ENCODE measurements at regions not wholly inside any gene's neighbourhood (a gene's known extent, or its start where the extent isn't known, plus 50 kb on each side); places are given as distances from the start of the nearest gene placed in this dataset.
"Not testable (repeated sequence)": the region's sequence is repeated elsewhere in the genome, so short reads cannot be mapped to it uniquely, and the experiment has no call there.

GRCh38 chr2:87405531-87406216 is 342.2 kb upstream of the PLGLB2 start:
- ATAC-seq; H3K27ac ChIP-seq (ENCODE audit: low read length); H3F3A ChIP-seq (ENCODE audit: low read length, unreplicated experiment); H3K27me3 ChIP-seq (ENCODE audit: low read length); H3K9ac ChIP-seq (ENCODE audit: low read length); H3K79me2 ChIP-seq (ENCODE audit: low read length); H4K20me1 ChIP-seq (ENCODE audit: low read length); H3K9me2 ChIP-seq (replicated peaks; ENCODE audit: low read length); H2AFZ ChIP-seq (ENCODE audit: low read length); H3K4me3 ChIP-seq (ENCODE audit: low read length); H3K4me2 ChIP-seq (ENCODE audit: low read length); BruUV-seq (replicated peaks); intact Hi-C loops (cut with micrococcal nuclease); CTCF ChIA-PET; DNase-seq; H3K9me3 ChIP-seq (ENCODE audit: low read length); H3K4me1 ChIP-seq (ENCODE audit: insufficient read depth, low read length); H3K36me3 ChIP-seq (ENCODE audit: low read depth, low read length); POLR2A ChIA-PET (ENCODE audit: unreplicated experiment): not testable (repeated sequence)

- H3K9me2 ChIP-seq (replicated peaks; ENCODE audit: low read length); ATAC-seq; H4K20me1 ChIP-seq (ENCODE audit: low read length); H3K27ac ChIP-seq (ENCODE audit: low read length); H3K9me3 ChIP-seq (ENCODE audit: low read length); H3K79me2 ChIP-seq (ENCODE audit: low read length); POLR2A ChIA-PET (ENCODE audit: unreplicated experiment); H3K4me2 ChIP-seq (ENCODE audit: low read length); H3K4me3 ChIP-seq (ENCODE audit: low read length); CTCF ChIA-PET; DNase-seq; H3K4me1 ChIP-seq (ENCODE audit: insufficient read depth, low read length); intact Hi-C loops (cut with micrococcal nuclease); BruUV-seq (replicated peaks); H3K27me3 ChIP-seq (ENCODE audit: low read length); H3K9ac ChIP-seq (ENCODE audit: low read length); H2AFZ ChIP-seq (ENCODE audit: low read length); H3K36me3 ChIP-seq (ENCODE audit: low read depth, low read length); H3F3A ChIP-seq (ENCODE audit: low read length, unreplicated experiment): not testable (repeated sequence)
Observed at GRCh38 chr2:87406406-87407175, 341.3 kb upstream of the PLGLB2 start.

DNA sequence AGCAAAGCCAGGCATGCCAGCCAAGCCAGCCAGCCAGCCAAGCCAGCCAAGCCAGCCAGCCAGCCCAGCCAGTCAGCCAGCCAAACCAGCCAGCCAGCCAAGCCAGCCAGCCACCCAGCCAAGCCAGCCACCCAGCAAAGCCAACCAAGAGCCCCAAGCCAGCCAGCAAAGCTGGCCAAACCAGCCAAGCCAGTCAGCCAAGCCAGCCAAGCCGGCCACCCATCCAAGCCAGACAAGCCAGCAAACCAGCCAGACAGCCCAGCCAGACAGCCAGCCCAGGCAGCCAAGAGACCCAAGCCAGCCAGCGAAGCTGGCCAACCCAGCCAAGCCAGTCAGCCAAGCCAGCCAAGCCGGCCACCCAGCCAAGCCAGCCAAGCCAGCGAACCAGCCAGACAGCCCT is 338.3 kb upstream of the PLGLB2 start:
- POLR2A ChIA-PET (ENCODE audit: unreplicated experiment) = not testable (repeated sequence)

GRCh38 chr2:87410371-87410770 is 337.5 kb upstream of the PLGLB2 start:
- BruUV-seq (replicated peaks); H3K9ac ChIP-seq (ENCODE audit: low read length); H3K4me2 ChIP-seq (ENCODE audit: low read length); H3K36me3 ChIP-seq (ENCODE audit: low read depth, low read length); POLR2A ChIA-PET (ENCODE audit: unreplicated experiment); H3F3A ChIP-seq (ENCODE audit: low read length, unreplicated experiment); H3K27ac ChIP-seq (ENCODE audit: low read length); DNase-seq; ATAC-seq; H3K27me3 ChIP-seq (ENCODE audit: low read length); H3K9me3 ChIP-seq (ENCODE audit: low read length); H3K4me1 ChIP-seq (ENCODE audit: insufficient read depth, low read length); H3K79me2 ChIP-seq (ENCODE audit: low read length); H2AFZ ChIP-seq (ENCODE audit: low read length); H3K4me3 ChIP-seq (ENCODE audit: low read length); CTCF ChIA-PET; H3K9me2 ChIP-seq (replicated peaks; ENCODE audit: low read length); intact Hi-C loops (cut with micrococcal nuclease); H4K20me1 ChIP-seq (ENCODE audit: low read length): not testable (repeated sequence)

More for the DNA sequence above, 338.3 kb upstream of the PLGLB2 start:
- intact Hi-C loops (cut with micrococcal nuclease); H3K36me3 ChIP-seq (ENCODE audit: low read depth, low read length); H3F3A ChIP-seq (ENCODE audit: low read length, unreplicated experiment); H3K4me3 ChIP-seq (ENCODE audit: low read length); H3K9me2 ChIP-seq (replicated peaks; ENCODE audit: low read length); H3K9ac ChIP-seq (ENCODE audit: low read length); H3K79me2 ChIP-seq (ENCODE audit: low read length); H3K4me2 ChIP-seq (ENCODE audit: low read length); H3K4me1 ChIP-seq (ENCODE audit: insufficient read depth, low read length); DNase-seq; BruUV-seq (replicated peaks); H3K9me3 ChIP-seq (ENCODE audit: low read length); H3K27ac ChIP-seq (ENCODE audit: low read length); H4K20me1 ChIP-seq (ENCODE audit: low read length); H2AFZ ChIP-seq (ENCODE audit: low read length); ATAC-seq; H3K27me3 ChIP-seq (ENCODE audit: low read length); CTCF ChIA-PET: not testable (repeated sequence)

GRCh38 chr2:87412036-87412820 is 335.7 kb upstream of the PLGLB2 start:
- H3F3A ChIP-seq (ENCODE audit: low read length, unreplicated experiment); POLR2A ChIA-PET (ENCODE audit: unreplicated experiment); H3K27me3 ChIP-seq (ENCODE audit: low read length); H3K4me3 ChIP-seq (ENCODE audit: low read length); H3K79me2 ChIP-seq (ENCODE audit: low read length); DNase-seq; H3K9me3 ChIP-seq (ENCODE audit: low read length); H3K4me1 ChIP-seq (ENCODE audit: insufficient read depth, low read length); H3K9me2 ChIP-seq (replicated peaks; ENCODE audit: low read length); H3K9ac ChIP-seq (ENCODE audit: low read length); H3K4me2 ChIP-seq (ENCODE audit: low read length); BruUV-seq (replicated peaks); CTCF ChIA-PET; H3K36me3 ChIP-seq (ENCODE audit: low read depth, low read length); ATAC-seq; H3K27ac ChIP-seq (ENCODE audit: low read length); H2AFZ ChIP-seq (ENCODE audit: low read length); intact Hi-C loops (cut with micrococcal nuclease); H4K20me1 ChIP-seq (ENCODE audit: low read length): not testable (repeated sequence)

DNA sequence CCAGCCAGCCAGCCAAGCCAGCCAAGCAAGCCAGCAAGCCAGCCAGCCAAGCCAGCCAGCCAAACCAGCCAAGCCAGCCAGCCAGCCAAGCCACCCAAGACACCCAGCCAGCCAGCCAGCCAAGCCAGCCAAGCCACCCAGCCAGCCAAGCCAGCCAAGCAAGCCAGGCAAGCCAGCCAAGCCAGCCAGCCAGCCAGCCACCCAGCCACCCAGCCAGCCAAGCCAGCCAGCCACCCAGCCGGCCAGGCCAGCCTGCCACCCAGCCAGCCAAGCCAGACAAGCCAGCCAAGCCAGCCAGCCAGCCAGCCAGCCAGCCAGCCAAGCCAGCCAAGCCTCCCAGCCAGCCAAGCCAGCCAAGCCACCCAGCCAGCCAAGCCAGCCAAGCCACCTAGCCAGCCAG is 333.6 kb upstream of the PLGLB2 start:
- BruUV-seq (replicated peaks); H3K9me3 ChIP-seq (ENCODE audit: low read length); ATAC-seq; POLR2A ChIA-PET (ENCODE audit: unreplicated experiment); H3K27ac ChIP-seq (ENCODE audit: low read length); H3K79me2 ChIP-seq (ENCODE audit: low read length); H3F3A ChIP-seq (ENCODE audit: low read length, unreplicated experiment); DNase-seq; H3K27me3 ChIP-seq (ENCODE audit: low read length); H3K9me2 ChIP-seq (replicated peaks; ENCODE audit: low read length); H4K20me1 ChIP-seq (ENCODE audit: low read length); H3K36me3 ChIP-seq (ENCODE audit: low read depth, low read length); intact Hi-C loops (cut with micrococcal nuclease); H3K9ac ChIP-seq (ENCODE audit: low read length); H2AFZ ChIP-seq (ENCODE audit: low read length); H3K4me3 ChIP-seq (ENCODE audit: low read length); H3K4me2 ChIP-seq (ENCODE audit: low read length); CTCF ChIA-PET; H3K4me1 ChIP-seq (ENCODE audit: insufficient read depth, low read length): not testable (repeated sequence)

Measured in PC-3 (cell line).